ENCODE measurements at regions not wholly inside any gene's neighbourhood (a gene's known extent, or its start where the extent isn't known, plus 50 kb on each side); places are given as distances from the start of the nearest gene placed in this dataset.
"Not testable (repeated sequence)": the region's sequence is repeated elsewhere in the genome, so short reads cannot be mapped to it uniquely, and the experiment has no call there.

- in situ Hi-C loops (cut with MboI; ENCODE audit: low pct_unique_long_range_greater_than_20kb, low sequenced_read_pairs, unreplicated experiment), result no loop called here
- no peak for TF ChIP-seq CTCF (IDR thresholded peaks at IDR 0.05; ENCODE audit: extremely low read depth, insufficient read depth, missing control alignments)
- DNase-seq (ENCODE audit: low spot score), result no peak
These were observed 106.7 kb upstream of the AHI1 start for GRCh38 chr6:135604035-135604860.

- no peak for DNase-seq (ENCODE audit: low spot score)
- in situ Hi-C loops (cut with MboI; ENCODE audit: low pct_unique_long_range_greater_than_20kb, low sequenced_read_pairs, unreplicated experiment), result no loop called here
- no peak for TF ChIP-seq CTCF (IDR thresholded peaks at IDR 0.05; ENCODE audit: extremely low read depth, insufficient read depth, missing control alignments)
These were observed 107.8 kb upstream of the AHI1 start for GRCh38 chr6:135605278-135605790.

- TF ChIP-seq CTCF (IDR thresholded peaks at IDR 0.05; ENCODE audit: extremely low read depth, insufficient read depth, missing control alignments), result no peak
- in situ Hi-C loops (cut with MboI; ENCODE audit: low pct_unique_long_range_greater_than_20kb, low sequenced_read_pairs, unreplicated experiment), result no loop called here
- no peak for DNase-seq (ENCODE audit: low spot score)
These were observed 108.9 kb upstream of the AHI1 start for GRCh38 chr6:135606392-135606791.

- in situ Hi-C loops (cut with MboI; ENCODE audit: low pct_unique_long_range_greater_than_20kb, low sequenced_read_pairs, unreplicated experiment), result no loop called here
- no peak for DNase-seq (ENCODE audit: low spot score)
- TF ChIP-seq CTCF (IDR thresholded peaks at IDR 0.05; ENCODE audit: extremely low read depth, insufficient read depth, missing control alignments), result no peak
These were observed 110.5 kb upstream of the AHI1 start for GRCh38 chr6:135608031-135608430.

- not testable (repeated sequence) for DNase-seq (ENCODE audit: low spot score)
These were observed 112.7 kb upstream of the AHI1 start for GRCh38 chr6:135610192-135610591.

GRCh38 chr6:135616655-135617054, 119.1 kb upstream of the AHI1 start:
- in situ Hi-C loops (cut with MboI; ENCODE audit: low pct_unique_long_range_greater_than_20kb, low sequenced_read_pairs, unreplicated experiment), result no loop called here
- TF ChIP-seq CTCF (IDR thresholded peaks at IDR 0.05; ENCODE audit: extremely low read depth, insufficient read depth, missing control alignments), result no peak
- no peak for DNase-seq (ENCODE audit: low spot score)

More at GRCh38 chr6:135610192-135610591, 112.7 kb upstream of the AHI1 start:
- in situ Hi-C loops (cut with MboI; ENCODE audit: low pct_unique_long_range_greater_than_20kb, low sequenced_read_pairs, unreplicated experiment), result not testable (repeated sequence)

GRCh38 chr6:135617222-135617621, 119.7 kb upstream of the AHI1 start:
- no peak for TF ChIP-seq CTCF (IDR thresholded peaks at IDR 0.05; ENCODE audit: extremely low read depth, insufficient read depth, missing control alignments)
- no peak for DNase-seq (ENCODE audit: low spot score)
- in situ Hi-C loops (cut with MboI; ENCODE audit: low pct_unique_long_range_greater_than_20kb, low sequenced_read_pairs, unreplicated experiment), result no loop called here

Data from GM13977 (cell line).